Chondrocyte (in vitro differentiated cells): ENCODE measurements at regions not wholly inside any gene's neighbourhood (a gene's known extent, or its start where the extent isn't known, plus 50 kb on each side); places are given as distances from the start of the nearest gene placed in this dataset.

Experiments used
- DNase-seq: peaks from one replicate; pipeline ENCODE4 v3.0.0; 2021; ENCODE audit warnings: mixed read lengths, low spot score
- H3K27ac Mint-ChIP-seq: one replicate; pipeline ENCODE4 v1.8.0; 2021; ENCODE audit warnings: mild to moderate bottlenecking, moderate library complexity, mixed read lengths; ENCODE audit not compliant: unreplicated experiment
- H3K27me3 Mint-ChIP-seq: 2 replicates; pipeline ENCODE4 v1.8.0; 2021; ENCODE audit warnings: low read depth, mixed read lengths
- H3K36me3 Mint-ChIP-seq: 2 replicates; pipeline ENCODE4 v1.8.0; 2021; ENCODE audit warnings: low read depth, mixed read lengths
- H3K4me1 Mint-ChIP-seq: 2 replicates; pipeline ENCODE4 v1.8.0; 2021; ENCODE audit warnings: low read depth, mild to moderate bottlenecking, mixed read lengths
- H3K4me3 Mint-ChIP-seq: one replicate; pipeline ENCODE4 v1.8.0; 2021; ENCODE audit warnings: mild to moderate bottlenecking, moderate library complexity, mixed read lengths; ENCODE audit not compliant: unreplicated experiment
- H3K9me3 Mint-ChIP-seq: 2 replicates; pipeline ENCODE4 v1.8.0; 2021; ENCODE audit warnings: low read depth, mixed read lengths
- CTCF ChIP-seq: fragments of 200-600 bp; sonication (generic); IDR thresholded peaks from 2 replicates; pipeline ENCODE4 v1.5.0; 2021; ENCODE audit warnings: antibody characterized with exemption, mild to moderate bottlenecking, moderate library complexity

GRCh38 chr10:25697412-25697811, 236.6 kb upstream of the MYO3A start:
- Mint-ChIP-seq H3K4me3 (no peak overlapping the region), H3K27ac (no peak overlapping the region), H3K9me3 (no peaks in the 10 kb centered on the region), H3K27me3 (peaks cover 23% of the 10 kb centered on the region), H3K36me3 (no peaks in the 10 kb centered on the region), H3K4me1 (no peaks in the 10 kb centered on the region)
- no peak for TF ChIP-seq CTCF
- DNase-seq, result no peak

GRCh38 chr10:25698638-25699037, 235.4 kb upstream of the MYO3A start:
- no peak for DNase-seq
- H3K4me1 Mint-ChIP-seq, result no peaks in the 10 kb centered on the region
- H3K9me3 Mint-ChIP-seq, result no peaks in the 10 kb centered on the region
- TF ChIP-seq CTCF, result no peak
- peaks cover 23% of the 10 kb centered on the region for H3K27me3 Mint-ChIP-seq
- H3K36me3 Mint-ChIP-seq, result no peaks in the 10 kb centered on the region
- no peak overlapping the region for H3K4me3 Mint-ChIP-seq
- no peak overlapping the region for H3K27ac Mint-ChIP-seq

- DNase-seq, result no peak
Measured at GRCh38 chr10:25699631-25700030, 234.4 kb upstream of the MYO3A start.

GRCh38 chr10:25701652-25702051, 232.4 kb upstream of the MYO3A start:
- H3K27ac Mint-ChIP-seq, result no peak overlapping the region
- H3K9me3 Mint-ChIP-seq, result no peaks in the 10 kb centered on the region
- H3K27me3 Mint-ChIP-seq, result peaks cover 14% of the 10 kb centered on the region
- H3K36me3 Mint-ChIP-seq, result no peaks in the 10 kb centered on the region
- DNase-seq, result no peak
- no peaks in the 10 kb centered on the region for H3K4me1 Mint-ChIP-seq
- H3K4me3 Mint-ChIP-seq, result no peak overlapping the region
- TF ChIP-seq CTCF, result no peak

More at GRCh38 chr10:25699631-25700030, 234.4 kb upstream of the MYO3A start:
- TF ChIP-seq CTCF, result no peak
- Mint-ChIP-seq H3K27me3 (peaks cover 24% of the 10 kb centered on the region), H3K4me1 (no peaks in the 10 kb centered on the region), H3K9me3 (no peaks in the 10 kb centered on the region), H3K4me3 (no peak overlapping the region), H3K27ac (no peak overlapping the region), H3K36me3 (no peaks in the 10 kb centered on the region)

- Mint-ChIP-seq H3K36me3 (no peaks in the 10 kb centered on the region), H3K4me1 (no peaks in the 10 kb centered on the region), H3K9me3 (no peaks in the 10 kb centered on the region), H3K27me3 (peaks cover 17% of the 10 kb centered on the region), H3K4me3 (no peak overlapping the region), H3K27ac (no peak overlapping the region)
- TF ChIP-seq CTCF, result no peak
- no peak for DNase-seq
Measured at GRCh38 chr10:25704622-25705021, 229.4 kb upstream of the MYO3A start.
